HepG2 (cell line): ENCODE measurements at regions not wholly inside any gene's neighbourhood (a gene's known extent, or its start where the extent isn't known, plus 50 kb on each side); places are given as distances from the start of the nearest gene placed in this dataset.

Experiments
- FOXM1 ChIP-seq: sonication (generic); formaldehyde crosslinking; IDR thresholded peaks from 2 replicates; pipeline ENCODE4 v1.5.0; 2020; ENCODE audit warnings: missing genetic modification reagents
- MIER3 ChIP-seq: IDR thresholded peaks from 2 replicates; pipeline ENCODE4 v1.6.1; 2016; ENCODE audit warnings: missing compliant biosample characterization, borderline replicate concordance
- POLR2A ChIP-seq, 2 experiments: IDR thresholded peaks; 2 replicates each; pipeline ENCODE4 v1.6.1; 2011; ENCODE audit warnings: low read depth in 2 of 2, low read length in 2 of 2, mild to moderate bottlenecking in 1 of 2, moderate library complexity in 1 of 2; ENCODE audit not compliant: insufficient read depth in 1 of 2
- REXO4 ChIP-seq: sonication (generic); formaldehyde crosslinking; IDR thresholded peaks from 2 replicates; pipeline ENCODE4 v1.8.0; 2022; ENCODE audit warnings: missing genetic modification reagents, mild to moderate bottlenecking, borderline replicate concordance

- TF ChIP-seq REXO4 (CRISPR knock-in tag): no peak
- TF ChIP-seq POLR2A (IDR thresholded peaks at IDR 0.05; ENCODE audit: insufficient read depth in 1 of 2, low read depth in 2 of 2, low read length in 2 of 2): no peak
- no peak for TF ChIP-seq MIER3 (CRISPR knock-in tag)
- no peak for TF ChIP-seq FOXM1 (CRISPR knock-in tag)
Observed at GRCh38 chr3:102756706-102757105, 321.9 kb downstream of the ZPLD1 start.
